OCI-LY7 (cell line): ENCODE measurements at regions not wholly inside any gene's neighbourhood (a gene's known extent, or its start where the extent isn't known, plus 50 kb on each side); places are given as distances from the start of the nearest gene placed in this dataset.

Experiments
- BruUV-seq: library from RNA; stranded (reverse); fragments of 400-500 nt; replicated peaks from 2 replicates; lab custom pipeline; 2021; lab: Mats Ljungman, UMichigan
- CTCF ChIA-PET: fragments of 300-600 bp; sonication (Branson Sonifier 250); formaldehyde crosslinking; loops from one replicate; lab custom pipeline; 2022; ENCODE audit warnings: antibody characterized with exemption; ENCODE audit not compliant: unreplicated experiment; lab: Charles Lee
- POLR2A ChIA-PET: fragments of 300-600 bp; sonication (Branson Sonifier 250); formaldehyde crosslinking; loops from one replicate; lab custom pipeline; 2022; ENCODE audit warnings: antibody characterized with exemption; lab: Charles Lee
- DNase-seq: peaks from one replicate; pipeline ENCODE4 v3.0.0-alpha.2; 2015; ENCODE audit warnings: low spot score
- H2AFZ ChIP-seq: fragments of 200-600 bp; sonication (generic), shearing (Covaris generic); 2 replicates; pipeline ENCODE4 v1.6.1; 2014; ENCODE audit warnings: mild to moderate bottlenecking, antibody characterized with exemption, low read length, moderate library complexity
- H3K27ac ChIP-seq: fragments of 200-600 bp; sonication (generic); 2 replicates; pipeline ENCODE4 v1.5.1; 2014; ENCODE audit warnings: mixed run types, low read depth, mild to moderate bottlenecking, moderate library complexity, low read length, inconsistent platforms; ENCODE audit not compliant: poor library complexity, severe bottlenecking
- H3K36me3 ChIP-seq: fragments of 200-600 bp; sonication (generic); 2 replicates; pipeline ENCODE4 v1.6.1; 2014; ENCODE audit warnings: mild to moderate bottlenecking, antibody characterized with exemption, low read length, moderate library complexity, mixed read lengths; ENCODE audit not compliant: insufficient read depth
- H3K4me1 ChIP-seq: fragments of 200-600 bp; sonication (generic); 2 replicates; pipeline ENCODE4 v1.5.1; 2014; ENCODE audit warnings: mild to moderate bottlenecking, low read length; ENCODE audit not compliant: insufficient read depth, poor library complexity, severe bottlenecking
- H3K4me2 ChIP-seq: fragments of 200-600 bp; sonication (generic); 2 replicates; pipeline ENCODE4 v1.6.1; 2014; ENCODE audit warnings: mild to moderate bottlenecking, low read length
- H3K4me3 ChIP-seq: fragments of 200-600 bp; sonication (generic); 2 replicates; pipeline ENCODE4 v1.5.1; 2014; ENCODE audit warnings: mild to moderate bottlenecking, low read depth, low read length; ENCODE audit not compliant: poor library complexity, severe bottlenecking
- H3K79me2 ChIP-seq: fragments of 200-600 bp; sonication (generic); 2 replicates; pipeline ENCODE4 v1.6.1; 2016; ENCODE audit warnings: low read depth, mild to moderate bottlenecking, low read length, moderate library complexity, mixed read lengths; ENCODE audit not compliant: insufficient read depth
- H3K9me2 ChIP-seq: fragments of 200-600 bp; sonication (generic); 2 replicates; pipeline ENCODE4 v1.6.1; 2016; ENCODE audit warnings: mild to moderate bottlenecking, low read length, mixed read lengths; ENCODE audit not compliant: insufficient read depth
- H3K9me3 ChIP-seq: fragments of 200-600 bp; sonication (generic); 2 replicates; pipeline ENCODE4 v1.6.1; 2014; ENCODE audit warnings: mild to moderate bottlenecking, mixed run types, low read length, mixed read lengths
- H4K20me1 ChIP-seq: fragments of 200-600 bp; sonication (generic); 2 replicates; pipeline ENCODE4 v1.6.1; 2014; ENCODE audit warnings: mild to moderate bottlenecking, antibody characterized with exemption, low read length, moderate library complexity, mixed read lengths; ENCODE audit not compliant: insufficient read depth
- CTCF ChIP-seq: fragments of 200-600 bp; sonication (generic); conservative IDR thresholded peaks from 2 replicates; pipeline ENCODE4 v1.5.1; 2014; ENCODE audit warnings: mild to moderate bottlenecking, antibody characterized with exemption, low read length, moderate library complexity, mixed read lengths
- EZH2phosphoT487 ChIP-seq: fragments of 200-600 bp; sonication (generic); IDR thresholded peaks from 2 replicates; pipeline ENCODE4 v1.6.1; 2018; ENCODE audit warnings: low read depth, borderline replicate concordance, mild to moderate bottlenecking, mixed run types, antibody characterized with exemption, low read length, moderate library complexity, mixed read lengths
- intact Hi-C: fragments of 100-400 bp; cut with micrococcal nuclease; formaldehyde crosslinking; loops from one replicate; pipeline ENCODE4 v1.10.0; 2022; ENCODE audit not compliant: unreplicated experiment

- Histone ChIP-seq H3K27ac (no peak overlapping the region), H3K4me2 (no peak overlapping the region), H2AFZ (no peak overlapping the region), H3K79me2 (no peaks in the 10 kb centered on the region), H4K20me1 (no peaks in the 10 kb centered on the region), H3K9me2 (no peaks in the 10 kb centered on the region), H3K4me1 (no peaks in the 10 kb centered on the region), H3K4me3 (no peak overlapping the region), H3K36me3 (no peaks in the 10 kb centered on the region), H3K9me3 (no peaks in the 10 kb centered on the region)
- DNase-seq: no peak
- TF ChIP-seq EZH2phosphoT487 (no peak), CTCF (no peak)
- BruUV-seq: no TSS peak
- ChIA-PET POLR2A (interaction anchor here (0.6 kb wide), 1 partner anchor 436 kb away, joined by 3 read pairs; no protein-coding TSS in a partner anchor), CTCF (no interaction called here)
- intact Hi-C loops: no loop called here
Observed at GRCh38 chr4:53917729-53918128, 146.7 kb downstream of the CHIC2 start.

GRCh38 chr4:53916431-53916889, 147.9 kb downstream of the CHIC2 start:
- H3K9me3 ChIP-seq: no peaks in the 10 kb centered on the region
- H3K4me1 ChIP-seq: no peaks in the 10 kb centered on the region
- no peak for DNase-seq
- no peaks in the 10 kb centered on the region for H3K9me2 ChIP-seq
- H3K36me3 ChIP-seq: no peaks in the 10 kb centered on the region
- no peak overlapping the region for H3K4me3 ChIP-seq
- ChIA-PET POLR2A (no interaction called here), CTCF (no interaction called here)
- H3K79me2 ChIP-seq: no peaks in the 10 kb centered on the region
- H3K4me2 ChIP-seq: no peak overlapping the region
- H4K20me1 ChIP-seq: no peaks in the 10 kb centered on the region
- no peak overlapping the region for H3K27ac ChIP-seq
- no peak overlapping the region for H2AFZ ChIP-seq
- TF ChIP-seq EZH2phosphoT487: no peak
- TF ChIP-seq CTCF: no peak
- intact Hi-C loops: no loop called here
- BruUV-seq: no TSS peak

- H3K4me2 ChIP-seq: no peak overlapping the region
- no peak overlapping the region for H3K27ac ChIP-seq
- no peaks in the 10 kb centered on the region for H4K20me1 ChIP-seq
- intact Hi-C loops: no loop called here
- CTCF ChIA-PET: interaction anchor here (0.8 kb wide), 1 partner anchor 14 kb away, joined by 3 read pairs; no protein-coding TSS in a partner anchor
- no peaks in the 10 kb centered on the region for H3K9me3 ChIP-seq
- H3K79me2 ChIP-seq: no peaks in the 10 kb centered on the region
- H3K36me3 ChIP-seq: no peaks in the 10 kb centered on the region
- H3K4me1 ChIP-seq: no peaks in the 10 kb centered on the region
- BruUV-seq: no TSS peak
- no peaks in the 10 kb centered on the region for H3K9me2 ChIP-seq
- no peak overlapping the region for H2AFZ ChIP-seq
- no peak for TF ChIP-seq CTCF
- TF ChIP-seq EZH2phosphoT487: no peak
- POLR2A ChIA-PET: interaction anchor here (0.7 to 1.1 kb wide), 3 partner anchors 9 to 302 kb away, joined by 4 to 5 read pairs (median 5); no protein-coding TSS in a partner anchor
- DNase-seq: no peak
- H3K4me3 ChIP-seq: no peak overlapping the region
Observed at GRCh38 chr4:53914313-53915016, 149.9 kb downstream of the CHIC2 start.
